GDM1 (cell line): ENCODE measurements at regions not wholly inside any gene's neighbourhood (a gene's known extent, or its start where the extent isn't known, plus 50 kb on each side); places are given as distances from the start of the nearest gene placed in this dataset.
A peak's percentile ranks its signal among the peaks of the same experiment; 100 is the strongest.
"Not testable (repeated sequence)": the region's sequence is repeated elsewhere in the genome, so short reads cannot be mapped to it uniquely, and the experiment has no call there.

Source experiments
- DNase-seq: peaks from one replicate; lab custom pipeline; 2025; lab: John Stamatoyannopoulos, UW

GRCh38 chr16:87203060-87203656 is 114.0 kb downstream of the C16orf95 start:
- peak; percentile 42 for DNase-seq

GRCh38 chr16:87206646-87207451 is 110.3 kb downstream of the C16orf95 start:
- no peak for DNase-seq

- DNase-seq, result no peak
Observed at GRCh38 chr16:87207509-87207908, 109.7 kb downstream of the C16orf95 start.

- no peak for DNase-seq
Observed at GRCh38 chr16:87207965-87208364, 109.2 kb downstream of the C16orf95 start.

GRCh38 chr16:87208968-87209367 is 108.2 kb downstream of the C16orf95 start:
- DNase-seq, result not testable (repeated sequence)

GRCh38 chr16:87209808-87210512 is 107.2 kb downstream of the C16orf95 start:
- DNase-seq, result no peak

- DNase-seq, result no peak
Observed at GRCh38 chr16:87210894-87211293, 106.3 kb downstream of the C16orf95 start.

- DNase-seq, result no peak
Observed at GRCh38 chr16:87212026-87212425, 105.2 kb downstream of the C16orf95 start.

GRCh38 chr16:87213536-87213935 is 103.7 kb downstream of the C16orf95 start:
- no peak for DNase-seq

GRCh38 chr16:87216148-87216840 is 100.9 kb downstream of the C16orf95 start:
- no peak for DNase-seq

- DNase-seq, result no peak
Observed at GRCh38 chr16:87216841-87217275, 100.3 kb downstream of the C16orf95 start.

GRCh38 chr16:87217802-87218201 is 99.4 kb downstream of the C16orf95 start:
- not testable (repeated sequence) for DNase-seq

GRCh38 chr16:87218281-87219055 is 98.7 kb downstream of the C16orf95 start:
- DNase-seq, result no peak

GRCh38 chr16:87219287-87219909 is 97.8 kb downstream of the C16orf95 start:
- no peak for DNase-seq

- no peak for DNase-seq
Observed at GRCh38 chr16:87221633-87222032, 95.6 kb downstream of the C16orf95 start.

- DNase-seq, result no peak
Observed at GRCh38 chr16:87222335-87222734, 94.9 kb downstream of the C16orf95 start.

- no peak for DNase-seq
Observed at GRCh38 chr16:87223656-87224248, 93.4 kb downstream of the C16orf95 start.

GRCh38 chr16:87226926-87227295 is 90.3 kb downstream of the C16orf95 start:
- DNase-seq, result no peak

- no peak for DNase-seq
Observed at GRCh38 chr16:87227296-87227951, 89.8 kb downstream of the C16orf95 start.

GRCh38 chr16:87228363-87228762 is 88.8 kb downstream of the C16orf95 start:
- DNase-seq, result no peak
